ENCODE measurements at regions not wholly inside any gene's neighbourhood (a gene's known extent, or its start where the extent isn't known, plus 50 kb on each side); places are given as distances from the start of the nearest gene placed in this dataset.
"Not testable (repeated sequence)": the region's sequence is repeated elsewhere in the genome, so short reads cannot be mapped to it uniquely, and the experiment has no call there.

DNA sequence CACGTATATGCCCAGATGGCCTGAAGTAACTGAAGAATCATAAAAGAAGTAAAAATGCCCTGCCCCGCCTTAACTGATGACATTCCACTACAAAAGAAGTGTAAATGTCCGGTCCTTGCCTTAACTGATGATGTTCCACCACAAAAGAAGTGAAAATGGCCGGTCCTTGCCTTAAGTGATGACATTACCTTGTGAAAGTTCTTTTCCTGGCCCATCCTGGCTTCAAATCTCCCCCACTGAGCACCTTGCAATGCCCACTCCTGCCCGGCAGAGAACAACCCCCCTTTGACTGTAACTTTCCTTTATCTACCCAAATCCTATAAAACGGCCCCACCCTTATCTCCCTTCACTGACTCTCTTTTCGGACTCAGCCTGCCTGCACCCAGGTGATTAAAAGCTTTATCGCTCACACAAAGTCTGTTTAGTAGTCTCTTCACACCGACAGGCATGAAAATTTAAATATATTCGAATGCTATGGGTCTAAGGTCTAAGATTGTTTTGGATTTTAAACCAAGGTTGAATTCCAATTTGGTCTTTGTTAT, 329.3 kb upstream of the POT1 start:
- intact Hi-C loops (cut with DNase I; ENCODE audit: low total_unique reads); DNase-seq; H3K27me3 ChIP-seq (replicated peaks in 1 of 7); H3K9me3 ChIP-seq; H3K36me3 ChIP-seq; H3K27ac ChIP-seq; H3K4me1 ChIP-seq; H3K4me3 ChIP-seq: not testable (repeated sequence)
- WGBS, 5 donors = 78 to 91% (median 85%) methylated on average over 10 of the region's 10 CpGs

DNA sequence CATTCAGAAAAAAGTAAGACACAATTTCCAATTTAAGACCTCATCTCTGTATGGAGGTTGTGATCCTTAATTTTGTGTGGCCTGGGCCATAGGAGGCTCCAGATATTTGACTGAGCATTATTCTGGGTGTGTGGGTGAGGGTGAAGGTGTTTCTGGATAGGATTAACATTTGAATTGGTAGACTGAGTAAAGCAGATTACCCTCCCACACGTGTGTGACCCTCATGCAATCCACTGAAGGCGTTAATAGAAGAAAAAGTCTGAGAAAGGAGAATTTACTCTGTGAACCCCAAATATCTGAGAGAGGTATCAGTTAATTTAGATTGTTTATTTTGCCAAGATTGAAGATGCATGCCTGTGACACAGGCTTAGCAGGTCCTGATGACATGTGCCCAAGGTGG, 328.0 kb upstream of the POT1 start:
- WGBS, 5 donors = 57 to 85% (median 77%) methylated on average over 2 of the region's 2 CpGs
- Histone ChIP-seq H3K4me3 (no peak overlapping the region), H3K4me1 (no peaks in the 10 kb centered on the region), H3K9me3 (no peaks in the 10 kb centered on the region), H3K27me3 (replicated peaks in 1 of 7) (no peaks in the 10 kb centered on the region), H3K36me3 (no peaks in the 10 kb centered on the region), H3K27ac (no peak overlapping the region)
- no peak for DNase-seq
- no peak for TF ChIP-seq POLR2AphosphoS5 (IDR thresholded peaks at IDR 0.05)
- TF ChIP-seq, protein P1, sequence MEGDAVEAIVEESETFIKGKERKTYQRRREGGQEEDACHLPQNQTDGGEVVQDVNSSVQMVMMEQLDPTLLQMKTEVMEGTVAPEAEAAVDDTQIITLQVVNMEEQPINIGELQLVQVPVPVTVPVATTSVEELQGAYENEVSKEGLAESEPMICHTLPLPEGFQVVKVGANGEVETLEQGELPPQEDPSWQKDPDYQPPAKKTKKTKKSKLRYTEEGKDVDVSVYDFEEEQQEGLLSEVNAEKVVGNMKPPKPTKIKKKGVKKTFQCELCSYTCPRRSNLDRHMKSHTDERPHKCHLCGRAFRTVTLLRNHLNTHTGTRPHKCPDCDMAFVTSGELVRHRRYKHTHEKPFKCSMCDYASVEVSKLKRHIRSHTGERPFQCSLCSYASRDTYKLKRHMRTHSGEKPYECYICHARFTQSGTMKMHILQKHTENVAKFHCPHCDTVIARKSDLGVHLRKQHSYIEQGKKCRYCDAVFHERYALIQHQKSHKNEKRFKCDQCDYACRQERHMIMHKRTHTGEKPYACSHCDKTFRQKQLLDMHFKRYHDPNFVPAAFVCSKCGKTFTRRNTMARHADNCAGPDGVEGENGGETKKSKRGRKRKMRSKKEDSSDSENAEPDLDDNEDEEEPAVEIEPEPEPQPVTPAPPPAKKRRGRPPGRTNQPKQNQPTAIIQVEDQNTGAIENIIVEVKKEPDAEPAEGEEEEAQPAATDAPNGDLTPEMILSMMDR (IDR thresholded peaks at IDR 0.05 in 8 of 11, conservative IDR thresholded peaks at IDR 0.05 in 3 of 11) = no peak
- no peak for TF ChIP-seq POLR2A (IDR thresholded peaks at IDR 0.05)
- intact Hi-C loops (cut with DNase I; ENCODE audit: low total_unique reads) = no loop called here

DNA sequence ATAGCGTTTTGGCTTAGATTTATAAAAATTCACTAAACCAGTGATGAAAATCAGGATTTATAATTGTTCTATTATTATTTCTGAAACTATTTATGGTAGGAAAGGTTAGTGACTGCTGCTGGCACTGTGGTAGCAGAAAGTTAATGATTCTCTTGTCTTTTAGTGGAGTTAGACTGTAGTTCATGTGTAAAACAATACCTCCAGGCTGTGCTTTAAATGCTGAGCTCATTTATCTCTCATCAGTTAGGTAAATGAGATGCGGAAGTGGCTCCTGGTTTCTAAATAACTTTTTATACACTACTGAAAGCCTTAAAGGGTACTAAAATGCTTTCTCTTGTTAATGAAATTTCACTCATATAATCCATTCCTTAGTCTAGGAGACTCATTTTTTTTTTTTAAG, 326.8 kb upstream of the POT1 start:
- Histone ChIP-seq H3K4me1 (no peaks in the 10 kb centered on the region), H3K4me3 (no peak overlapping the region), H3K9me3 (no peaks in the 10 kb centered on the region), H3K36me3 (no peaks in the 10 kb centered on the region), H3K27me3 (replicated peaks in 1 of 7) (no peaks in the 10 kb centered on the region), H3K27ac (no peak overlapping the region)
- DNase-seq = no peak
- no peak for TF ChIP-seq POLR2A (IDR thresholded peaks at IDR 0.05)
- TF ChIP-seq POLR2AphosphoS5 (IDR thresholded peaks at IDR 0.05) = no peak
- TF ChIP-seq, protein P1 (IDR thresholded peaks at IDR 0.05 in 8 of 11, conservative IDR thresholded peaks at IDR 0.05 in 3 of 11) = no peak
- WGBS, 5 donors = 77 to 86% (median 83%) methylated on average over 2 of the region's 2 CpGs
- intact Hi-C loops (cut with DNase I; ENCODE audit: low total_unique reads) = no loop called here

DNA sequence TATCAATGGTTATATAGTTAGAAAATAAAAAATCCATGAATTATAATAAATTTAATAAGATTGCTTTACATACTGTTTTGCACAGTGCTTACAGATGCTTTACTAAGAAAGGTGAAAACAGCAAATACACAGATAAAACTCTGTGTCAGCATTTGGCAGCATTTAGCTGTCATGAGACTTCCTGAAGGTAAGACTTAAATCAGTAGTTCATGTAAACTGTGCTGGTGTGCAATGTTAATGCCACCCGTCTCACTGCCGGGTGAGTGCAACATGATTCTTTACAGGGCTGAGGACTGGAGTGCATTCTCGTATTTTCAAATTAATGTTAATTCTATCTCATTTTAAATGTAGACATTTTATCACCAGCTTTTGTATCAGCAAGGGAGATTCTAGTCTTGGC, 326.2 kb upstream of the POT1 start:
- no peaks in the 10 kb centered on the region for H3K27me3 ChIP-seq (replicated peaks in 1 of 7)
- no peak overlapping the region for H3K4me3 ChIP-seq
- H3K27ac ChIP-seq = no peak overlapping the region
- no peak for DNase-seq
- 58 to 85% (median 77%) methylated on average over 3 of the region's 3 CpGs for WGBS, 5 donors
- no peaks in the 10 kb centered on the region for H3K4me1 ChIP-seq
- no peaks in the 10 kb centered on the region for H3K36me3 ChIP-seq
- H3K9me3 ChIP-seq = no peaks in the 10 kb centered on the region
- intact Hi-C loops (cut with DNase I; ENCODE audit: low total_unique reads) = no loop called here
- TF ChIP-seq POLR2A (IDR thresholded peaks at IDR 0.05) (no peak), POLR2AphosphoS5 (IDR thresholded peaks at IDR 0.05) (no peak)
- TF ChIP-seq, protein P1 (IDR thresholded peaks at IDR 0.05 in 8 of 11, conservative IDR thresholded peaks at IDR 0.05 in 3 of 11) = no peak

DNA sequence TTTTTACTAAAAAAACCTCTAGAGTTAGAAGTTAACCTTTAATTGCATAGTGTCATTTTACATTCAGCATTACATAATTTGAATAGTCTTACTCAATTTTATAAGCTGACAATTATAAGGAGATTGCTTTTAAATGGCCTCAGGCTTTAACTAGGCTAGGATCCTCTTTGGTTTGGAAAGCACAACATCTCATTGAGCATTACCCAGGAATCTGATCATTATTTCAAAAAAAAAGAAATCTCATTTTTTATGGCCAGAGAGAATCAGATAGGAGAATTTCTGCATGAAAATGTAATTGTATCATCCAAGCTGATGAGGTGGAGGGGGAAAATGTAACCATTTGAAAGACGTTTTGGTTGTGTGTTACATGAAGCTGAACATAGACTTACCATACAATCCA, 324.9 kb upstream of the POT1 start:
- no peaks in the 10 kb centered on the region for H3K27me3 ChIP-seq (replicated peaks in 1 of 7)
- no peaks in the 10 kb centered on the region for H3K9me3 ChIP-seq
- DNase-seq = no peak
- H3K4me1 ChIP-seq = no peaks in the 10 kb centered on the region
- TF ChIP-seq POLR2AphosphoS5 (IDR thresholded peaks at IDR 0.05) (no peak), POLR2A (IDR thresholded peaks at IDR 0.05) (no peak)
- TF ChIP-seq, protein P1 (IDR thresholded peaks at IDR 0.05 in 8 of 11, conservative IDR thresholded peaks at IDR 0.05 in 3 of 11) = no peak
- H3K36me3 ChIP-seq = no peaks in the 10 kb centered on the region
- H3K27ac ChIP-seq = no peak overlapping the region
- H3K4me3 ChIP-seq = no peak overlapping the region
- WGBS, 5 donors = 63 to 90% (median 73%) methylated on average over 1 of the region's 1 CpG
- intact Hi-C loops (cut with DNase I; ENCODE audit: low total_unique reads) = no loop called here

Data from spleen (tissue), 11 donors.